ENCODE measurements at regions not wholly inside any gene's neighbourhood (a gene's known extent, or its start where the extent isn't known, plus 50 kb on each side); places are given as distances from the start of the nearest gene placed in this dataset.

- Histone ChIP-seq H3K9me3 (peaks cover 0 to 3% (median 0%) of the 10 kb centered on the region in 12 donors), H3K27me3 (no peaks in the 10 kb centered on the region), H3K27ac (no peak overlapping the region), H3K4me1 (no peaks in the 10 kb centered on the region), H3K4me3 (no peak overlapping the region), H3K36me3 (no peaks in the 10 kb centered on the region)
- ATAC-seq (no peak), DNase-seq (no peak)
- no peak for TF ChIP-seq POLR2A (IDR thresholded peaks at IDR 0.05)
- no peak for TF ChIP-seq CTCF (IDR thresholded peaks at IDR 0.05)
- intact Hi-C loops (cut with DNase I), result no loop called here
- 62 to 72% (median 66%) methylated on average over 5 of the region's 5 CpGs for WGBS, 4 donors
Observed at GRCh38 chr16:8320131-8320530, 270.2 kb downstream of the TMEM114 start.

GRCh38 chr16:8310816-8311215 lies 279.5 kb downstream of the TMEM114 start:
- TF ChIP-seq CTCF (IDR thresholded peaks at IDR 0.05) (no peak), POLR2A (IDR thresholded peaks at IDR 0.05) (no peak)
- Histone ChIP-seq H3K4me1 (no peaks in the 10 kb centered on the region), H3K4me3 (no peak overlapping the region), H3K36me3 (no peaks in the 10 kb centered on the region), H3K27me3 (no peaks in the 10 kb centered on the region), H3K9me3 (peaks cover 0 to 12% (median 0%) of the 10 kb centered on the region in 12 donors), H3K27ac (no peak overlapping the region)
- intact Hi-C loops (cut with DNase I), result no loop called here
- WGBS, 4 donors, result 44 to 51% (median 48%) methylated on average over 6 of the region's 6 CpGs
- ATAC-seq (no peak), DNase-seq (no peak)

GRCh38 chr16:8310323-8310722 lies 280.0 kb downstream of the TMEM114 start:
- no peak overlapping the region for H3K4me3 ChIP-seq
- H3K27me3 ChIP-seq, result no peaks in the 10 kb centered on the region
- intact Hi-C loops (cut with DNase I), result no loop called here
- ATAC-seq (no peak), DNase-seq (no peak)
- no peaks in the 10 kb centered on the region for H3K4me1 ChIP-seq
- WGBS, 4 donors, result 39 to 56% (median 47%) methylated on average over 6 of the region's 6 CpGs
- no peak for TF ChIP-seq POLR2A (IDR thresholded peaks at IDR 0.05)
- TF ChIP-seq CTCF (IDR thresholded peaks at IDR 0.05), result no peak
- no peak overlapping the region for H3K27ac ChIP-seq
- H3K9me3 ChIP-seq, result peaks cover 0 to 12% (median 0%) of the 10 kb centered on the region in 12 donors
- no peaks in the 10 kb centered on the region for H3K36me3 ChIP-seq

- intact Hi-C loops (cut with DNase I), result no loop called here
- Histone ChIP-seq H3K27me3 (no peaks in the 10 kb centered on the region), H3K9me3 (peaks cover 0 to 12% (median 0%) of the 10 kb centered on the region in 12 donors), H3K4me1 (no peaks in the 10 kb centered on the region), H3K27ac (no peak overlapping the region), H3K4me3 (no peak overlapping the region), H3K36me3 (no peaks in the 10 kb centered on the region)
- TF ChIP-seq CTCF (IDR thresholded peaks at IDR 0.05) (no peak), POLR2A (IDR thresholded peaks at IDR 0.05) (no peak)
- ATAC-seq, result no peak
- DNase-seq, result no peak
- WGBS, 4 donors, result 78 to 89% (median 83%) methylated on average over 3 of the region's 3 CpGs
Observed at GRCh38 chr16:8305201-8305600, 285.1 kb downstream of the TMEM114 start.
